MG63 (cell line): ENCODE measurements at regions not wholly inside any gene's neighbourhood (a gene's known extent, or its start where the extent isn't known, plus 50 kb on each side); places are given as distances from the start of the nearest gene placed in this dataset.
"Not testable (repeated sequence)": the region's sequence is repeated elsewhere in the genome, so short reads cannot be mapped to it uniquely, and the experiment has no call there.

Source experiments
- DNase-seq: peaks from one replicate; pipeline ENCODE4 v3.0.0-alpha.2; 2020
- H3K27me3 ChIP-seq: fragments of 250-450 bp; sonication (Bioruptor Pico); 2 replicates; pipeline ENCODE4 v1.5.1; 2020; ENCODE audit warnings: mild to moderate bottlenecking, moderate library complexity
- H3K36me3 ChIP-seq: fragments of 250-450 bp; sonication (Bioruptor Pico); 2 replicates; pipeline ENCODE4 v1.5.1; 2020; ENCODE audit warnings: mild to moderate bottlenecking, moderate library complexity
- H3K4me3 ChIP-seq: fragments of 250-450 bp; sonication (Bioruptor Pico); 2 replicates; pipeline ENCODE4 v1.5.1; 2020; ENCODE audit warnings: mild to moderate bottlenecking, moderate library complexity
- H3K9me3 ChIP-seq: fragments of 250-450 bp; sonication (Bioruptor Pico); 2 replicates; pipeline ENCODE4 v1.5.1; 2020; ENCODE audit warnings: mild to moderate bottlenecking, moderate library complexity

DNA sequence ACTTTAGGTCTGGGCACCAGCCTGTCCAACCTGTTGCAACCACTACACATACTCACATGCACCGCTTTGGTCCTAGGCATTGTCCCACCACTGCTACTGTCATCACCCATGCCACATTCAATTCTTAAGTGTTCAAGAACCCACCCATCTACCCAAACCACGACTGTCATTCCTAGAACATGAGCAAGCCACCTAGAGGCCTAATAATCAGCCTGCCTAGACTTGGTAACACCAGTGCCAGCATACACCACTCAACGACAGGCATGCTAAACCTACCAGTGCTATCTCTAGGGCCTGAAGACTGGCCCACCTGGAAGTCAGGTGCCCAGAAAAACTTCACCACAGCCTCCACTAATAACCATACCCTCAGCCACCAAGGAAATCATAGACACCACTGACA is 532.8 kb upstream of the DEPDC1 start:
- Histone ChIP-seq H3K36me3 (no peaks in the 10 kb centered on the region), H3K4me3 (no peak overlapping the region)

GRCh38 chr1:69038379-69038778 is 529.3 kb upstream of the LRRC7 start:
- no peaks in the 10 kb centered on the region for H3K27me3 ChIP-seq
- H3K36me3 ChIP-seq: no peaks in the 10 kb centered on the region
- no peak overlapping the region for H3K4me3 ChIP-seq
- no peaks in the 10 kb centered on the region for H3K9me3 ChIP-seq
- DNase-seq: no peak

More for the DNA sequence above, 532.8 kb upstream of the DEPDC1 start:
- no peak for DNase-seq
- H3K9me3 ChIP-seq: no peaks in the 10 kb centered on the region; the same call in 1 of the 2 replicates
- H3K27me3 ChIP-seq: no peaks in the 10 kb centered on the region

DNA sequence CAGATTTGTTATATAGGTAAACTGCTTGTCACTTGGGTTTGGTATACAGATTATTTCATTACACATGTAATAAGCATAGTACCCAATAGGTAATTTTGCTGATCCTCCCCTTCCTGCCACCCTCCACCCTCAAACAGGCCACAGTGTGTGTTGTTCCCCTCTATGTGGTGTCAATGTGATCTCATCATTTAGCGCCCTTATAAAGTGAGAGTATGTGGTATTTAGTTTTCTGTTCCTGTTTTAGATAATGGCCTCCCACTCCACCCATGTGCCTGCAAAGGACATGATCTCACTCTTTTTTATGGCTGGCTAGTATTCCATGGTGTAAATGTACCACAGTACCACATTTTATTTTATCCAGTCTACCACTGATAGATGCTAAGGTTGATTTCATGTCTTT is 522.1 kb upstream of the LRRC7 start:
- H3K36me3 ChIP-seq: no peaks in the 10 kb centered on the region
- H3K4me3 ChIP-seq: no peak overlapping the region
- no peaks in the 10 kb centered on the region for H3K27me3 ChIP-seq
- no peaks in the 10 kb centered on the region for H3K9me3 ChIP-seq
- no peak for DNase-seq

DNA sequence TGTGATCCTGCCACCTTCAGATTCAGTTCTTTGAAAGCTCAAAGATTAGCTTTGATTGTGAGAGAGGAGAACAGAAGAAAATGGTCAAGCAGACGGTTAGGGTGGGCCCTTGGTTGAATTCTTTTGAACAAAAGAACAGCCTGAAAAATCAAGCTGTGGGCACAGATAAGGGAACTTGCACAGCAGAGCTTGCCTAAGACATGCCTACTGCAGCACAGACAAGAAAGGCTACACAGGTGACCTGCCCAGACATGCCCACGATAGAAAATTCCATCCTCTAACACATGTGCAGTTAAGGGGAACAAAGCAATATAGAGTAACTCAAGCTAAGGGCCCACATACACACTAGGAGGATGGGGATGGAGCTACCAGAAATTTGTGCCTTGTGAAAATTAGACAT is 512.5 kb upstream of the LRRC7 start:
- DNase-seq: no peak
- H3K4me3 ChIP-seq: no peak overlapping the region
- H3K36me3 ChIP-seq: no peaks in the 10 kb centered on the region
- no peaks in the 10 kb centered on the region for H3K27me3 ChIP-seq
- no peaks in the 10 kb centered on the region for H3K9me3 ChIP-seq

- Histone ChIP-seq H3K9me3 (no peaks in the 10 kb centered on the region), H3K36me3 (no peaks in the 10 kb centered on the region), H3K4me3 (no peak overlapping the region), H3K27me3 (peaks cover 2% of the 10 kb centered on the region; the same call in 1 of the 2 replicates)
- DNase-seq: no peak
Observed at GRCh38 chr1:69058454-69058853, 509.3 kb upstream of the LRRC7 start.

DNA sequence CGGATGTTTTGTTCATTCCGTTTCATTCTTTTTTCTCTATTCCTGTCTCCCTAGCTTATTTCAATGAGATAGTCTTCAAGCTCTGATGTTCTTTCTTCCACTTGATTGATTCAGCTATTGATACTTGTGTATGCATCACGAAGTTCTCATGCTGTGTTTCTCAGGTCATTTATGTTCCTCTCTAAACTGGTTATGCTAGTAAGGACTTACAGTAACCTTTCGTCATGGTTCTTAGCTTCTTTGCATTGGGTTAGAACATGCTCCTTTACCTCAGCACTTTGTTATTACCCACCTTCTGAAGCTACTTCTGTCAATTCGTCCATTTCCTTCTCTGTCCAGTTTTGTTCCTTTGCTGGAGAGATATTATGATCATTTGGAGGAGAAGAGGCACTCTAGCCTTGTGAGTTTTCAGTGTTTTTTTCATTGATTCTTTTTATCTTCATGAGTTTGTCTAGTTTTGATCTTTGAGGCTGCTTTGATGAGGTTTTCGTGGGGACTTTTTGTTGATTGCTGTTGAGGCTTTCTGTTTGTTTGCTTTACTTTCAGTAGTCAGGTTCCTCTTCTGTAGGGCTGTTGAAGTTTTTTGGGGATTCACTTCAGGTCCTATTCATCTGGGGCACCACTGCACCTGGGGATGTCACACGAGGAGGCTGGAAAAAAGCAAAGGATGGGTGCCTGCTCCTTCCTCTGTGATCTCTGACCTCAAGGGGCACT is 496.9 kb upstream of the LRRC7 start:
- Histone ChIP-seq H3K36me3 (no peaks in the 10 kb centered on the region), H3K4me3 (no peak overlapping the region), H3K9me3 (no peaks in the 10 kb centered on the region), H3K27me3 (no peaks in the 10 kb centered on the region)
- DNase-seq: no peak

GRCh38 chr1:69073176-69073575 is 494.5 kb upstream of the LRRC7 start:
- H3K27me3 ChIP-seq: no peaks in the 10 kb centered on the region
- H3K9me3 ChIP-seq: no peaks in the 10 kb centered on the region
- DNase-seq: no peak
- H3K36me3 ChIP-seq: no peaks in the 10 kb centered on the region
- H3K4me3 ChIP-seq: no peak overlapping the region

DNA sequence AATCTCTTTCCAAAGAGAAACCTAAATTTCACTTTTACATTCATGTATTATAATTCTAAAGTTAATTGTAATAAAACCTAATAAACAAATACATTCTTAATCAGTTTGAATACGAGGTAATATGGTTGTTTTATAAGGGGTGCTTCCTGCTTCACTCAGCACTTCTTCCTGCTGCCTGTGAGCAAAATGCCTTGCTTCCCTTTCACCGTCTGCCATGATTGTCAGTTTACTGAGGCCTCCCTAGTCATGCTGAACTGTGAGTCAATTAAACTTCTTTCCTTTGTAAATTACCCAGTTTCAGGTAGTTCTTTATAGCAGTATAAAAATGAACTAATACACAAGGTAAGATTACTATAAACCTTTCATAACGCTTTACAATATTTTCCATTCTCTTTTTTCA is 491.1 kb upstream of the LRRC7 start:
- H3K9me3 ChIP-seq: no peaks in the 10 kb centered on the region
- H3K4me3 ChIP-seq: no peak overlapping the region
- no peaks in the 10 kb centered on the region for H3K36me3 ChIP-seq
- H3K27me3 ChIP-seq: no peaks in the 10 kb centered on the region
- no peak for DNase-seq

- Histone ChIP-seq H3K27me3 (no peaks in the 10 kb centered on the region), H3K36me3 (no peaks in the 10 kb centered on the region), H3K4me3 (no peak overlapping the region), H3K9me3 (no peaks in the 10 kb centered on the region)
- no peak for DNase-seq
Observed at GRCh38 chr1:69077198-69077597, 490.5 kb upstream of the LRRC7 start.

- H3K36me3 ChIP-seq: no peaks in the 10 kb centered on the region
- no peaks in the 10 kb centered on the region for H3K27me3 ChIP-seq
- H3K4me3 ChIP-seq: no peak overlapping the region
- no peaks in the 10 kb centered on the region for H3K9me3 ChIP-seq
- DNase-seq: no peak
Observed at GRCh38 chr1:69077633-69078032, 490.1 kb upstream of the LRRC7 start.

DNA sequence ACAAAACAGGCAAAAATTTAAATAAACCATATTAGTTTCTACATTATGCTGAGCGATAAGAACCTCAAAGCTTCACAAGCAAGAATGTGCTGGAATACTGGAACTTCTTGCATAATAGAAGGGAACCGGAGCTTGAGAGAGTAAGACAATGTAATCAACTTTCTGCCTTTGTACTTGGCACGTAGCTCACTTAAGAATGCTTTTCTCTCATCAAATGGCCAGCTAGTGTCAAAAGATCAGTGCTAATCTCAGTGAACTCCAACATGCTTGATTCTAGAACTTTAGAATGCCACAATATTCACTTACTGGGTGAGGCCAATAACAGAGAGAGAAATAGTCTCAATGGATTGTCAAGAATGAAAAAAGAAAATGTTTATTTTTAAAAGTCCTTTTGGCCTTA is 486.1 kb upstream of the LRRC7 start:
- no peaks in the 10 kb centered on the region for H3K9me3 ChIP-seq
- H3K4me3 ChIP-seq: no peak overlapping the region
- no peaks in the 10 kb centered on the region for H3K27me3 ChIP-seq
- DNase-seq: no peak
- H3K36me3 ChIP-seq: no peaks in the 10 kb centered on the region

GRCh38 chr1:69082312-69082711 is 485.4 kb upstream of the LRRC7 start:
- Histone ChIP-seq H3K9me3 (no peaks in the 10 kb centered on the region), H3K4me3 (no peak overlapping the region), H3K36me3 (no peaks in the 10 kb centered on the region), H3K27me3 (no peaks in the 10 kb centered on the region)
- no peak for DNase-seq

DNA sequence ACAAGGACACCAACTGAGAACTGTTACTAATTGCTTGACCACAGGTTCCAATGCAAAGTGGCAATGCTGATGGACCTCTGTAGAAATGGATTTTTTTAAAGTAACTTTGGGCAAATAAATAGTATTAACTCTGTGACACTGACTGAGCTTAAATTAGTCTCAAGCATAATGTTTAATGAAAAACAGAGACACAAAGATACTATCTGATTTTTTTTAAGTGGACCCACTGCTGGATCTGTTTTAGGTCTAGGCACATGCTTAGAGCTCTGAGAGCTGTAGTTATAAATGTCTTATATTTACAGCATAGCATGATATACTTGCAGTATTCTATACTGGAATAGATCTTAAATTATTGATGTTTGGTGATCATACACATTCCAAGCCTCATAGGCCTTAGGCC is 481.6 kb upstream of the LRRC7 start:
- Histone ChIP-seq H3K27me3 (no peaks in the 10 kb centered on the region), H3K9me3 (no peaks in the 10 kb centered on the region), H3K36me3 (no peaks in the 10 kb centered on the region), H3K4me3 (no peak overlapping the region)
- DNase-seq: no peak

- H3K27me3 ChIP-seq: no peaks in the 10 kb centered on the region
- DNase-seq: no peak
- no peaks in the 10 kb centered on the region for H3K36me3 ChIP-seq
- no peak overlapping the region for H3K4me3 ChIP-seq
- no peaks in the 10 kb centered on the region for H3K9me3 ChIP-seq
Observed at GRCh38 chr1:69088571-69088970, 479.2 kb upstream of the LRRC7 start.

- no peak overlapping the region for H3K4me3 ChIP-seq
- no peak for DNase-seq
- H3K9me3 ChIP-seq: no peaks in the 10 kb centered on the region
- no peaks in the 10 kb centered on the region for H3K36me3 ChIP-seq
- H3K27me3 ChIP-seq: no peaks in the 10 kb centered on the region
Observed at GRCh38 chr1:69090170-69090569, 477.6 kb upstream of the LRRC7 start.

DNA sequence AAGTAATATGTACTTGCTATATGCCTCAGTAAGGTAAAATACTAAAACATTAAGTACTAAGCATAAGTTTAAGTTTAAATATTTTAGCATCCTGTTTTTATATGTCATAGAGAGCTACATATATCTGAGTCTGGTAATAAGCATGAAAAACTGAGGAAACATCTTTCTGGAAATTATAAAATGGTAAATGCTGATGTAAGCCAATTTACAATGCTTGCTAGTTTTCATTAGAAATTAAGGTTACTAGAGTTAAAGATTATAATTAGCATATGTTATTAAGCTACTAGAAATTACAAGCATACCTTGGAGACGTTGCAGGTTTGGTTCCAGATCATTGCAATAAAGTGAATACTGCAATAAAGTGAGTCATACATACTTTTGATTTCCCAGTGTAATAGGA is 477.0 kb upstream of the LRRC7 start:
- Histone ChIP-seq H3K9me3 (no peaks in the 10 kb centered on the region), H3K27me3 (no peaks in the 10 kb centered on the region)

DNA sequence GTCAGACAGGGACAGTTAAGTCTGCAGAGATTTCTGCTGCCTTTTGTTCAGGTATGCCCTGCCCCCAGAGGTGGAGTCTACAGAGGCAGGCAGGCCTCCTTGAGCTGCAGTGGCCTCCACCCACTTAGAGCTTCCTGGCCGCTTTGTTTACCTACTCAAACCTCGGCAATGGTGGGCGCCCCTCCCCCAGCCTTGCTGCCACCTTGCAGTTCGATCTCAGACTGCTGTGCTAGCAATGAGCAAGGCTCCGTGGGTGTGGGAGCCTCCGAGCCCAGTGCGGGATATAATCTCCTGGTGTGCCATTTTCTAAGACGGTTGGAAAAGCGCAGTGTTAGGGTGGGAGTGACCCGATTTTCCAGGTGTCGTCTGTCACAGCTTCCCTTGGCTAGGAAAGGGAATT is 465.7 kb upstream of the LRRC7 start:
- not testable (repeated sequence) for H3K27me3 ChIP-seq, H3K9me3 ChIP-seq, H3K36me3 ChIP-seq, H3K4me3 ChIP-seq, DNase-seq

More for the DNA sequence above, 477.0 kb upstream of the LRRC7 start:
- no peak overlapping the region for H3K4me3 ChIP-seq
- no peaks in the 10 kb centered on the region for H3K36me3 ChIP-seq
- DNase-seq: no peak

DNA sequence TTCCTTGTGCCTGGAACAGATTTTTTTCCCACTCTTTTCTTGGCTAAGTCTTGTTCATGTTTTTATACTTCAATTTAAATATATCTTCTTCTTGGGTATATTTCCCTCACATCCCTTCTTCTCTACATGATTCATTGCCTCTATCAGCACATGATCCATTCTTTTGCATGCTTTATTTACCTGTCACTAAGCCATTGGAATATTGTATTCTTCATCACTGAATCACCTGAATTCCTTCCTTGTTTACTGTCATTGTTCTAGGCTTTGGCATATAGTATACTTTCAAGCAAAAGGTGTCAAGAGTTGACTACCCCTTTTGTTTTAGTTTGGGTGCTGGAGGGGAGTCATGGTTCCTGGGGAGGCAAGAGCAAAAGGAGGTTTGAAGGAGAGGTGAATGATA is 464.5 kb upstream of the LRRC7 start:
- no peaks in the 10 kb centered on the region for H3K27me3 ChIP-seq
- DNase-seq: no peak

More for the DNA sequence above, 464.5 kb upstream of the LRRC7 start:
- H3K9me3 ChIP-seq: no peaks in the 10 kb centered on the region
- H3K4me3 ChIP-seq: no peak overlapping the region
- H3K36me3 ChIP-seq: no peaks in the 10 kb centered on the region
